Breast epithelium (tissue), 3 donors: ENCODE measurements at regions not wholly inside any gene's neighbourhood (a gene's known extent, or its start where the extent isn't known, plus 50 kb on each side); places are given as distances from the start of the nearest gene placed in this dataset.

ENCODE experiments used
- CTCF ChIP-seq, 3 donors: fragments of 450-650 bp; IDR thresholded peaks; one replicate each; pipeline ENCODE4 v1.5.1; 2016 to 2017; ENCODE audit warnings: antibody characterized with exemption in 3 of 3, mild to moderate bottlenecking in 3 of 3, moderate library complexity in 3 of 3
- POLR2A ChIP-seq: fragments of 450-650 bp; IDR thresholded peaks from one replicate; pipeline ENCODE4 v1.6.1; 2016; ENCODE audit warnings: antibody characterized with exemption, mild to moderate bottlenecking, moderate library complexity
- POLR2AphosphoS5 ChIP-seq, 3 donors: sonication (generic); formaldehyde crosslinking; IDR thresholded peaks; one replicate each; pipeline ENCODE4 v1.6.1; 2017; ENCODE audit warnings: antibody characterized with exemption in 3 of 3

GRCh38 chr5:20833081-20833627, 845.2 kb upstream of the CDH18 start:
- no peak for TF ChIP-seq CTCF (IDR thresholded peaks at IDR 0.05)
- no peak for TF ChIP-seq POLR2A
- TF ChIP-seq POLR2AphosphoS5 (IDR thresholded peaks at IDR 0.05): no peak
